LoVo (cell line): ENCODE measurements at regions not wholly inside any gene's neighbourhood (a gene's known extent, or its start where the extent isn't known, plus 50 kb on each side); places are given as distances from the start of the nearest gene placed in this dataset.

Source experiments
- DNase-seq: peaks from one replicate; pipeline ENCODE4 v3.0.0-alpha.2; 2016; ENCODE audit warnings: low spot score

GRCh38 chr21:27426196-27426595, 459.3 kb upstream of the ADAMTS5 start:
- DNase-seq = no peak

GRCh38 chr21:27425574-27425973, 458.7 kb upstream of the ADAMTS5 start:
- DNase-seq = no peak

- DNase-seq = no peak
These were observed 458.3 kb upstream of the ADAMTS5 start for GRCh38 chr21:27425172-27425571.

- DNase-seq = no peak
These were observed 457.7 kb upstream of the ADAMTS5 start for GRCh38 chr21:27424601-27425000.

GRCh38 chr21:27423906-27424595, 457.2 kb upstream of the ADAMTS5 start:
- DNase-seq = no peak

GRCh38 chr21:27423038-27423437, 456.1 kb upstream of the ADAMTS5 start:
- no peak for DNase-seq

GRCh38 chr21:27422435-27422834, 455.5 kb upstream of the ADAMTS5 start:
- no peak for DNase-seq

- no peak for DNase-seq
These were observed 454.8 kb upstream of the ADAMTS5 start for GRCh38 chr21:27421654-27422053.

GRCh38 chr21:27419153-27419552, 452.3 kb upstream of the ADAMTS5 start:
- DNase-seq = no peak

GRCh38 chr21:27418346-27418745, 451.5 kb upstream of the ADAMTS5 start:
- DNase-seq = no peak

GRCh38 chr21:27412530-27412929, 445.6 kb upstream of the ADAMTS5 start:
- no peak for DNase-seq

GRCh38 chr21:27408826-27409225, 441.9 kb upstream of the ADAMTS5 start:
- no peak for DNase-seq

- DNase-seq = no peak
These were observed 440.4 kb upstream of the ADAMTS5 start for GRCh38 chr21:27407271-27407670.

GRCh38 chr21:27406300-27407009, 439.6 kb upstream of the ADAMTS5 start:
- no peak for DNase-seq

- DNase-seq = no peak
These were observed 436.1 kb upstream of the ADAMTS5 start for GRCh38 chr21:27403011-27403410.

GRCh38 chr21:27400045-27400444, 433.2 kb upstream of the ADAMTS5 start:
- DNase-seq = no peak

- DNase-seq = no peak
These were observed 430.7 kb upstream of the ADAMTS5 start for GRCh38 chr21:27397578-27397977.

- no peak for DNase-seq
These were observed 426.8 kb upstream of the ADAMTS5 start for GRCh38 chr21:27393726-27394125.

- DNase-seq = no peak
These were observed 425.1 kb upstream of the ADAMTS5 start for GRCh38 chr21:27391990-27392389.

- no peak for DNase-seq
These were observed 423.5 kb upstream of the ADAMTS5 start for GRCh38 chr21:27390384-27390783.

GRCh38 chr21:27388825-27389224, 421.9 kb upstream of the ADAMTS5 start:
- DNase-seq = no peak

GRCh38 chr21:27382404-27382803, 415.5 kb upstream of the ADAMTS5 start:
- DNase-seq = no peak

GRCh38 chr21:27380303-27380702, 413.4 kb upstream of the ADAMTS5 start:
- DNase-seq = no peak

GRCh38 chr21:27379354-27379753, 412.5 kb upstream of the ADAMTS5 start:
- DNase-seq = no peak
